Left ventricle myocardium inferior (tissue), 1 donor: ENCODE measurements at regions not wholly inside any gene's neighbourhood (a gene's known extent, or its start where the extent isn't known, plus 50 kb on each side); places are given as distances from the start of the nearest gene placed in this dataset.

ENCODE experiments used
- DNase-seq: peaks from one replicate; pipeline ENCODE4 v3.0.0-alpha.2; 2020
- H3K27ac ChIP-seq: fragments of 200-600 bp; replicated peaks from 2 replicates; pipeline ENCODE4 v1.8.0; 2021
- H3K27me3 ChIP-seq: fragments of 200-600 bp; 2 replicates; pipeline ENCODE4 v1.8.0; 2021; ENCODE audit warnings: low read depth
- H3K36me3 ChIP-seq: fragments of 200-600 bp; 2 replicates; pipeline ENCODE4 v1.8.0; 2021
- H3K4me1 ChIP-seq: fragments of 200-600 bp; 2 replicates; pipeline ENCODE4 v1.8.0; 2021
- H3K4me3 ChIP-seq: fragments of 200-600 bp; 2 replicates; pipeline ENCODE4 v1.8.0; 2021; ENCODE audit warnings: mild to moderate bottlenecking, moderate library complexity
- H3K9me3 ChIP-seq: fragments of 200-600 bp; replicated peaks from 2 replicates; pipeline ENCODE4 v1.8.0; 2021
- intact Hi-C: fragments of 100-400 bp; cut with micrococcal nuclease; formaldehyde crosslinking; loops from one replicate; pipeline ENCODE4 v1.11.0; 2022
- TF ChIP-seq, protein P1 (sequence below): fragments of 200-600 bp; IDR thresholded peaks from 2 replicates; pipeline ENCODE4 v1.8.0; 2021; ENCODE audit warnings: antibody characterized with exemption, mild to moderate bottlenecking, borderline replicate concordance
- donor health status: DM: no; HTN: yes; CAD: no; lungs with severe emphysema.

DNA sequence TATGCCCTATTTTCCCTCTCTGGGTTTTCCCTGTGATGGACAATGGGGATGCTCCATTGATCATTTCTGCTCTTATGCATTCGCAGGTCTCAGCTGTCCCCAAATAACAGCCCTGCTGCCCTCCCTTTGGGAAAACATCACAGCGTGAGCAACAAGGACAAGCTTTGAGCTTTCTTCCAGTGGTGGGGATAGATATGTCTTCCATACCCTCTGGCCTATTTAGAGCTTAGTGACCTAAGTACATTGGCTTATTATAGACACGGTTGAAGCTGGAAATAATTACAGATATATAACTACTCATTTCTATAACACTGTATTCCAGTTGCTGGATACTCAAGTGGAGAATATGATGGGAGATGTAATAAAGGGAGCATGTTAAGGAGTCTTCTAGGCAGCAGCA is 304.3 kb upstream of the MGAT5 start:
- TF ChIP-seq, protein P1, sequence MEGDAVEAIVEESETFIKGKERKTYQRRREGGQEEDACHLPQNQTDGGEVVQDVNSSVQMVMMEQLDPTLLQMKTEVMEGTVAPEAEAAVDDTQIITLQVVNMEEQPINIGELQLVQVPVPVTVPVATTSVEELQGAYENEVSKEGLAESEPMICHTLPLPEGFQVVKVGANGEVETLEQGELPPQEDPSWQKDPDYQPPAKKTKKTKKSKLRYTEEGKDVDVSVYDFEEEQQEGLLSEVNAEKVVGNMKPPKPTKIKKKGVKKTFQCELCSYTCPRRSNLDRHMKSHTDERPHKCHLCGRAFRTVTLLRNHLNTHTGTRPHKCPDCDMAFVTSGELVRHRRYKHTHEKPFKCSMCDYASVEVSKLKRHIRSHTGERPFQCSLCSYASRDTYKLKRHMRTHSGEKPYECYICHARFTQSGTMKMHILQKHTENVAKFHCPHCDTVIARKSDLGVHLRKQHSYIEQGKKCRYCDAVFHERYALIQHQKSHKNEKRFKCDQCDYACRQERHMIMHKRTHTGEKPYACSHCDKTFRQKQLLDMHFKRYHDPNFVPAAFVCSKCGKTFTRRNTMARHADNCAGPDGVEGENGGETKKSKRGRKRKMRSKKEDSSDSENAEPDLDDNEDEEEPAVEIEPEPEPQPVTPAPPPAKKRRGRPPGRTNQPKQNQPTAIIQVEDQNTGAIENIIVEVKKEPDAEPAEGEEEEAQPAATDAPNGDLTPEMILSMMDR, result no peak
- intact Hi-C loops, result no loop called here
- Histone ChIP-seq H3K36me3 (no peaks in the 10 kb centered on the region), H3K9me3 (no peaks in the 10 kb centered on the region), H3K27ac (peak overlapping the region; percentile 60), H3K4me3 (no peak overlapping the region), H3K27me3 (no peaks in the 10 kb centered on the region), H3K4me1 (peaks cover 37% of the 10 kb centered on the region)
- no peak for DNase-seq

DNA sequence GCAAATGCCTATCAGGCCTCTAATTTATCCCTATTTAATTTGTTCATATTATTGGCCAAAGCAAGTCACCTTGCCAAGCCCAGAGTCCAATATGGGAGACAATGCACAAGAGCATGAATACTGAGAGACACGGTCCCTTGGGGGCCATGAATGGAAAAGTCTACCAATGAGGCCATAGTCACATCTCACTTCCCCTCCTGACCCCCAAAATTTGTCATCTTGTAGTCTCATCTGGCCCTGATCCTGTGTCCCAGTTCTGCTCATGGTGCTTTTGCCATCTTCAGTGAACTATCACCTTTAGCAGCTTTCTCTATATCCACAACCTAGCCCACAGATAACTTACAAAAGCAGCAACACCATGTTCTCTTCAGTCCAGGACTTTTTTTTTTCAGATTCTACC is 302.7 kb upstream of the MGAT5 start:
- H3K27me3 ChIP-seq, result no peaks in the 10 kb centered on the region
- H3K9me3 ChIP-seq, result no peaks in the 10 kb centered on the region
- no peaks in the 10 kb centered on the region for H3K36me3 ChIP-seq
- H3K4me3 ChIP-seq, result no peak overlapping the region
- peaks cover 42% of the 10 kb centered on the region for H3K4me1 ChIP-seq
- H3K27ac ChIP-seq, result no peak overlapping the region
- intact Hi-C loops, result no loop called here
- TF ChIP-seq, protein P1, result no peak
- DNase-seq, result no peak

DNA sequence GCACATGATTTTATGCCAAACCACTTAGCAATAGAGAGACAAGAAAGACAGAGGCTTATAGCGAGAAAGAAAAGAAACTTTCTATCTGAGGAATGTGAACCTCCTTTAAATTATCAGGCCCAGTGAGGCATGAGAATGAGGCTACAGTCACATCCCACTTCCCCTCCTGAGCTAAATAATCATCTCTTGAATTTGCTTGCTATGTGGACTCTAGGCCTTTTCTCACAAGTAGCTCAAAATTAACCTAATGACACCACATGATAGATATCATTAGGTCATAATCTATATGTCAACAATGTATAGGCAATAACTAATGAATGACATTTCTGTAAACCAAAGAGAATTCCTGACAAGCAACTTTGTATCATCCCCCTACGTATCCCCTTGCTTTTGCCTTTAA is 301.5 kb upstream of the MGAT5 start:
- TF ChIP-seq, protein P1, result no peak
- peaks cover 53% of the 10 kb centered on the region for H3K4me1 ChIP-seq
- H3K27me3 ChIP-seq, result no peaks in the 10 kb centered on the region
- DNase-seq, result no peak
- H3K9me3 ChIP-seq, result no peaks in the 10 kb centered on the region
- intact Hi-C loops, result no loop called here
- H3K36me3 ChIP-seq, result no peaks in the 10 kb centered on the region
- no peak overlapping the region for H3K27ac ChIP-seq
- H3K4me3 ChIP-seq, result no peak overlapping the region

DNA sequence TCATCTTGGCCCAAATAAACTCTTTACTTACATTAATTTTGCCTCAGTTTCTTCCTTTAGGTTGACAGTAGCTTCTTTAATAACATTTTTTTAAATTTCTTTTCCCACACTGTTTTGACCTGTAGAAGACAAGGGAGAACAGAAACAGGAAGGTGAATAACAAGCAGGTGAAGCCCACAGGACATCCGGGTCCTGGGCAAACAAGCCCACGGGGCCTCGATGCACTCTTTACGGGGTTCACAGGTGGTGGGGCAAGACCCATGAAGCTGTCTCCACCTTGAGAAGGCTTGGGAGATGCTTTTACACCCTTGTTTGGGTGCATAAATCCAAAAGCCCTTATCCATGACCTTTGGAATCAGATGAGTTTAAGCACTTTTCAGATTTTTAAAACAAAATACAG is 301.0 kb upstream of the MGAT5 start:
- no peaks in the 10 kb centered on the region for H3K9me3 ChIP-seq
- no peak overlapping the region for H3K4me3 ChIP-seq
- H3K36me3 ChIP-seq, result no peaks in the 10 kb centered on the region
- DNase-seq, result no peak
- H3K4me1 ChIP-seq, result peaks cover 55% of the 10 kb centered on the region
- TF ChIP-seq, protein P1, result no peak
- no peaks in the 10 kb centered on the region for H3K27me3 ChIP-seq
- intact Hi-C loops, result no loop called here
- no peak overlapping the region for H3K27ac ChIP-seq

DNA sequence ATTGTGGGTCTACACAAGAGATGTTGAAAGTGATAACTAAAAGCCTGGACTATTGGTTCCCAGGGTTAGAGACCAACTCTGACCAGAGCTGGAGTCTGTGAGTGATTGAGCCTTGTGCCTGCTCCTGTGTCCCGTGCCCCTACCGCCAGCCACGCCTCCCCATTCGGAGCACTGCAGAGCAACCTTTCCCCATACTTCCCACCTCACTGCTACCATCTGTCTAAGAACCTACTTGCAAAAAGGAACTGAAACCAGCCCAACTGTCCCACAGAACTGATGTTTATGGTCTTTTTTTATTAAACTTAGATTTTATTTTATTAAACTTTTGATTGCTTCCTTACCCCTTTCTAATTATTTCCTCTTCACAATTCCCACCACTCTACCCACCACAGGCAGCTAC is 300.3 kb upstream of the MGAT5 start:
- peaks cover 52% of the 10 kb centered on the region for H3K4me1 ChIP-seq
- intact Hi-C loops, result no loop called here
- TF ChIP-seq, protein P1, result no peak

DNA sequence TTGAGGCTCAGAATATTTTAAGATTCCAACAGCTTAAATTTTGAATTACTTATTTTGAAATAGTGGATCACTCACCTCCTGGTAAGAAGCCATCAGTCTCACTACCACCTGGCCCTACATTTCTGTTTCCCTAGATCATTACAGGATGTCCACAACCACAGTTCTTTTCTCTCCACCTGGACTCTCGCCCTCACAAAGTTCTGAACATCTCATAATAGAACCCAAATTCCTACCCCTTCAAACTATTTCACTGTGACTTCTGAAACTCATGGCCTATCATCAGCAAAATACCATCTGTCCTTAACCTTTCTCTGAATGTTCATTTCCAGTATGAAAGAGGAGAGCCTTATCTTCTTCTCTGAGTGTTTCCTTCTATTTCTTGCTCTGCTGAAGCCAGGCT is 299.2 kb upstream of the MGAT5 start:
- intact Hi-C loops, result no loop called here
- Histone ChIP-seq H3K36me3 (no peaks in the 10 kb centered on the region), H3K27ac (no peak overlapping the region), H3K27me3 (no peaks in the 10 kb centered on the region), H3K4me3 (no peak overlapping the region), H3K4me1 (peaks cover 43% of the 10 kb centered on the region), H3K9me3 (no peaks in the 10 kb centered on the region)
- DNase-seq, result no peak
- TF ChIP-seq, protein P1, result no peak

More for the DNA sequence above, 300.3 kb upstream of the MGAT5 start:
- Histone ChIP-seq H3K27ac (no peak overlapping the region), H3K9me3 (no peaks in the 10 kb centered on the region), H3K27me3 (no peaks in the 10 kb centered on the region), H3K4me3 (no peak overlapping the region), H3K36me3 (no peaks in the 10 kb centered on the region)
- no peak for DNase-seq
